ENCODE measurements at regions not wholly inside any gene's neighbourhood (a gene's known extent, or its start where the extent isn't known, plus 50 kb on each side); places are given as distances from the start of the nearest gene placed in this dataset.
A peak's percentile ranks its signal among the peaks of the same experiment; 100 is the strongest.

DNA sequence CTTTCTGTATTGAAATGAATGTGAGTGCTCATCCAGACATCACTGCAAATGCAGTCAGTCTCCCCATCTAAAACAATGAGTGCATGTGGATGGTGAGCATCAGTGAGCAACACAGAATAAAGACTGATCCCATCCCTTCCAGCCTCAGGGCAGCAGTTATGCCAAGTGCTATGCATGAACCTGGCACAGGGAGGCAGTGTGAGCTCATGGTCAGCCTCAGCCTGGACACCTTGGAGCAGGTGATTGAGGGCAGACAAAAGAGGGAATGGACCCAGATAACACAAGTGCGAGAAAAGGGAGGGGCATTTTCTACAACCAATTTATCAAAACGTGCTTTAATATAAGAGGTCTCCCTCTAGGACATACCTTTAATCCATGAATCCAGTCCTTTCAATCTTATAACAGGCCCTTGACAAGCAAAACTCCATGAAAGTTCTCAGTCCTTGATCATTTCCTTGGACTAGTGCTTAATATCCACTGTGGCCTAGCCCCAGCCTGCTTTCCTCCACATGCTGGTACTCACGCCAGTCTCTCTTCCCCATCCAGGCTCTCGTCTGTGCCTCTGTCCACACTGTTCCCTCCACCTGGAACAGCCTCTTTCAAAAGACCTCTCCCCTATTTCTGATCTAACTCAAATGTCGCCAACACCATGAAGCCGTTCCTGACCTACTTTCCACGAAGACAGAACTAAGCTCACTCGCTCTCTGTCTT lies 50.5 kb upstream of the LRRC55 start:
- Histone ChIP-seq H3K4me3 (no peak overlapping the region), H3K4me1 (no peaks in the 10 kb centered on the region), H3K27me3 (ENCODE audit: low read depth) (peaks cover 7% of the 10 kb centered on the region), H3K9me3 (replicated peaks) (no peaks in the 10 kb centered on the region), H3K36me3 (no peaks in the 10 kb centered on the region), H3K27ac (replicated peaks) (no peak overlapping the region)
- TF ChIP-seq, protein P1, sequence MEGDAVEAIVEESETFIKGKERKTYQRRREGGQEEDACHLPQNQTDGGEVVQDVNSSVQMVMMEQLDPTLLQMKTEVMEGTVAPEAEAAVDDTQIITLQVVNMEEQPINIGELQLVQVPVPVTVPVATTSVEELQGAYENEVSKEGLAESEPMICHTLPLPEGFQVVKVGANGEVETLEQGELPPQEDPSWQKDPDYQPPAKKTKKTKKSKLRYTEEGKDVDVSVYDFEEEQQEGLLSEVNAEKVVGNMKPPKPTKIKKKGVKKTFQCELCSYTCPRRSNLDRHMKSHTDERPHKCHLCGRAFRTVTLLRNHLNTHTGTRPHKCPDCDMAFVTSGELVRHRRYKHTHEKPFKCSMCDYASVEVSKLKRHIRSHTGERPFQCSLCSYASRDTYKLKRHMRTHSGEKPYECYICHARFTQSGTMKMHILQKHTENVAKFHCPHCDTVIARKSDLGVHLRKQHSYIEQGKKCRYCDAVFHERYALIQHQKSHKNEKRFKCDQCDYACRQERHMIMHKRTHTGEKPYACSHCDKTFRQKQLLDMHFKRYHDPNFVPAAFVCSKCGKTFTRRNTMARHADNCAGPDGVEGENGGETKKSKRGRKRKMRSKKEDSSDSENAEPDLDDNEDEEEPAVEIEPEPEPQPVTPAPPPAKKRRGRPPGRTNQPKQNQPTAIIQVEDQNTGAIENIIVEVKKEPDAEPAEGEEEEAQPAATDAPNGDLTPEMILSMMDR (IDR thresholded peaks at IDR 0.05; ENCODE audit: borderline replicate concordance), result peak; percentile 76
- intact Hi-C loops (cut with micrococcal nuclease), result no loop called here
- DNase-seq, result peak; percentile 20
